ENCODE measurements at regions not wholly inside any gene's neighbourhood (a gene's known extent, or its start where the extent isn't known, plus 50 kb on each side); places are given as distances from the start of the nearest gene placed in this dataset.

DNA sequence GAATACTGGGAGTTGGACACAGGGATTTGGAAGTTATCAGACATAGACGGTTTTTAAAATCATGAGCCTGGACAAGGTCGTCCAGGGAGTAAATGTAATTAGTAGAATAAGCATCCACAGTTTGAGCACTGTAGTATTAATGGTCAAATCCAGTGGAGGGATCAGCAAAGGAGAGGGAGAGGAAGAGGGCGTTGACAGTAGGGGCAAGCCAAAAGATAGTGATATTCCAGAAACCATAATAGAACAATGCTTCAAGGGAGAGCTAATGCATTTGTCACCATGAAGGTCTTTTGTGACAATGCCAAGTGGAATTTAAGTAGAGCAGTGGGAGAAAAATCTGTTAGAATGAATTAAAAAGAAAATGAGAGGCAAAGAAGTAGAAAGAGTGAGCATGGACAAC, 68.9 kb upstream of the SLC5A12 start:
- DNase-seq (ENCODE audit: low spot score): no peak
- H3K27ac Mint-ChIP-seq: no peak overlapping the region

More for the DNA sequence above, 68.9 kb upstream of the SLC5A12 start:
- no peak for ATAC-seq
- no peaks in the 10 kb centered on the region for H3K4me1 Mint-ChIP-seq
- CTCF ChIA-PET: no interaction called here
- POLR2A ChIA-PET: no interaction called here
- peaks cover 2% of the 10 kb centered on the region; the same call in 1 of the 2 replicates for H3K36me3 Mint-ChIP-seq
- TF ChIP-seq, protein P1, sequence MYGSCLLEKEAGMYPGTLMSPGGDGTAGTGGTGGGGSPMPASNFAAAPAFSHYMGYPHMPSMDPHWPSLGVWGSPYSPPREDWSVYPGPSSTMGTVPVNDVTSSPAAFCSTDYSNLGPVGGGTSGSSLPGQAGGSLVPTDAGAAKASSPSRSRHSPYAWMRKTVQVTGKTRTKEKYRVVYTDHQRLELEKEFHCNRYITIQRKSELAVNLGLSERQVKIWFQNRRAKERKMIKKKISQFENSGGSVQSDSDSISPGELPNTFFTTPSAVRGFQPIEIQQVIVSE (CRISPR knock-in tag; IDR thresholded peaks at IDR 0.05; ENCODE audit: borderline replicate concordance): no peak
- TF ChIP-seq NR3C1 (CRISPR knock-in tag; conservative IDR thresholded peaks at IDR 0.05; ENCODE audit: low read depth): no peak
- TF ChIP-seq CTCF (IDR thresholded peaks at IDR 0.05): no peak
- TF ChIP-seq TEAD4 (CRISPR knock-in tag; IDR thresholded peaks at IDR 0.05): no peak
- no peak for TF ChIP-seq MLX (CRISPR knock-in tag; IDR thresholded peaks at IDR 0.05)
- TF ChIP-seq, protein P2, sequence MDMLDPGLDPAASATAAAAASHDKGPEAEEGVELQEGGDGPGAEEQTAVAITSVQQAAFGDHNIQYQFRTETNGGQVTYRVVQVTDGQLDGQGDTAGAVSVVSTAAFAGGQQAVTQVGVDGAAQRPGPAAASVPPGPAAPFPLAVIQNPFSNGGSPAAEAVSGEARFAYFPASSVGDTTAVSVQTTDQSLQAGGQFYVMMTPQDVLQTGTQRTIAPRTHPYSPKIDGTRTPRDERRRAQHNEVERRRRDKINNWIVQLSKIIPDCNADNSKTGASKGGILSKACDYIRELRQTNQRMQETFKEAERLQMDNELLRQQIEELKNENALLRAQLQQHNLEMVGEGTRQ (CRISPR knock-in tag; IDR thresholded peaks at IDR 0.05): no peak
- TF ChIP-seq PRDM15 (CRISPR knock-in tag; IDR thresholded peaks at IDR 0.05): no peak
- TF ChIP-seq FOXJ3 (CRISPR knock-in tag; IDR thresholded peaks at IDR 0.05; ENCODE audit: borderline replicate concordance): no peak
- no peak for TF ChIP-seq ZBTB21 (CRISPR knock-in tag; IDR thresholded peaks at IDR 0.05; ENCODE audit: borderline replicate concordance)
- TF ChIP-seq OVOL2 (CRISPR knock-in tag; IDR thresholded peaks at IDR 0.05; ENCODE audit: borderline replicate concordance): no peak
- no peak for TF ChIP-seq PRRX2 (CRISPR knock-in tag; IDR thresholded peaks at IDR 0.05)
- no peak for TF ChIP-seq STAT6 (CRISPR knock-in tag; conservative IDR thresholded peaks at IDR 0.05; ENCODE audit: low read depth)
- TF ChIP-seq MYBL2 (CRISPR knock-in tag; IDR thresholded peaks at IDR 0.05): no peak
- H3K4me3 Mint-ChIP-seq: no peak overlapping the region
- H3K9me3 Mint-ChIP-seq: peaks cover 7% of the 10 kb centered on the region
- H3K27me3 Mint-ChIP-seq (ENCODE audit: low read depth): no peaks in the 10 kb centered on the region

Data from WTC11 (cell line).